SU-DHL-6 (cell line): ENCODE measurements at regions not wholly inside any gene's neighbourhood (a gene's known extent, or its start where the extent isn't known, plus 50 kb on each side); places are given as distances from the start of the nearest gene placed in this dataset.

ENCODE experiments used
- EZH2phosphoT487 ChIP-seq: fragments of 200-600 bp; sonication (generic), shearing (Covaris generic); conservative IDR thresholded peaks from 2 replicates; pipeline ENCODE4 v1.6.1; 2018; ENCODE audit warnings: mild to moderate bottlenecking, antibody characterized with exemption, low read length, moderate library complexity, mixed read lengths
- TF ChIP-seq, protein P1 (sequence below): fragments of 200-600 bp; sonication (generic); IDR thresholded peaks from one replicate; pipeline ENCODE4 v1.5.1; 2017; ENCODE audit warnings: antibody characterized with exemption, mild to moderate bottlenecking, low read length, moderate library complexity; ENCODE audit not compliant: insufficient read depth, poor library complexity, severe bottlenecking

GRCh38 chr5:93267736-93268135 is 313.3 kb downstream of the NR2F1-AS1 start:
- TF ChIP-seq, protein P1, sequence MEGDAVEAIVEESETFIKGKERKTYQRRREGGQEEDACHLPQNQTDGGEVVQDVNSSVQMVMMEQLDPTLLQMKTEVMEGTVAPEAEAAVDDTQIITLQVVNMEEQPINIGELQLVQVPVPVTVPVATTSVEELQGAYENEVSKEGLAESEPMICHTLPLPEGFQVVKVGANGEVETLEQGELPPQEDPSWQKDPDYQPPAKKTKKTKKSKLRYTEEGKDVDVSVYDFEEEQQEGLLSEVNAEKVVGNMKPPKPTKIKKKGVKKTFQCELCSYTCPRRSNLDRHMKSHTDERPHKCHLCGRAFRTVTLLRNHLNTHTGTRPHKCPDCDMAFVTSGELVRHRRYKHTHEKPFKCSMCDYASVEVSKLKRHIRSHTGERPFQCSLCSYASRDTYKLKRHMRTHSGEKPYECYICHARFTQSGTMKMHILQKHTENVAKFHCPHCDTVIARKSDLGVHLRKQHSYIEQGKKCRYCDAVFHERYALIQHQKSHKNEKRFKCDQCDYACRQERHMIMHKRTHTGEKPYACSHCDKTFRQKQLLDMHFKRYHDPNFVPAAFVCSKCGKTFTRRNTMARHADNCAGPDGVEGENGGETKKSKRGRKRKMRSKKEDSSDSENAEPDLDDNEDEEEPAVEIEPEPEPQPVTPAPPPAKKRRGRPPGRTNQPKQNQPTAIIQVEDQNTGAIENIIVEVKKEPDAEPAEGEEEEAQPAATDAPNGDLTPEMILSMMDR = no peak
- no peak for TF ChIP-seq EZH2phosphoT487
